Retinal pigment epithelial cell (primary cell): ENCODE measurements at regions not wholly inside any gene's neighbourhood (a gene's known extent, or its start where the extent isn't known, plus 50 kb on each side); places are given as distances from the start of the nearest gene placed in this dataset.

Source experiments
- DNase-seq: peaks from one replicate; pipeline ENCODE4 v3.0.0-alpha.2; 2010; ENCODE audit warnings: low read depth
- H3K4me3 ChIP-seq: 2 replicates; pipeline ENCODE4 v1.5.1; 2011; ENCODE audit warnings: mild to moderate bottlenecking, low read length, control low read depth, moderate library complexity
- CTCF ChIP-seq: conservative IDR thresholded peaks from 2 replicates; pipeline ENCODE4 v1.5.1; 2011; ENCODE audit warnings: low read depth, low read length, control low read depth, inconsistent platforms

- DNase-seq, result no peak
- TF ChIP-seq CTCF, result no peak
- no peak overlapping the region for H3K4me3 ChIP-seq
Measured at GRCh38 chr18:56351911-56352500, 286.4 kb downstream of the TXNL1 start.

- no peak overlapping the region for H3K4me3 ChIP-seq
- DNase-seq, result no peak
- no peak for TF ChIP-seq CTCF
Measured at GRCh38 chr18:56337507-56337906, 300.9 kb downstream of the TXNL1 start.

GRCh38 chr18:56333839-56334238 lies 304.6 kb downstream of the TXNL1 start:
- DNase-seq, result no peak
- no peak overlapping the region for H3K4me3 ChIP-seq
- no peak for TF ChIP-seq CTCF

GRCh38 chr18:56333146-56333545 lies 305.2 kb downstream of the TXNL1 start:
- no peak overlapping the region for H3K4me3 ChIP-seq
- TF ChIP-seq CTCF, result no peak
- DNase-seq, result no peak

- H3K4me3 ChIP-seq, result no peak overlapping the region
- no peak for TF ChIP-seq CTCF
- DNase-seq, result no peak
Measured at GRCh38 chr18:56332371-56332770, 306.0 kb downstream of the TXNL1 start.

GRCh38 chr18:56330366-56331110 lies 307.9 kb downstream of the TXNL1 start:
- TF ChIP-seq CTCF, result no peak
- H3K4me3 ChIP-seq, result no peak overlapping the region
- no peak for DNase-seq

GRCh38 chr18:56329536-56329935 lies 308.9 kb downstream of the TXNL1 start:
- H3K4me3 ChIP-seq, result no peak overlapping the region

More at GRCh38 chr18:56329536-56329935, 308.9 kb downstream of the TXNL1 start:
- DNase-seq, result no peak
- no peak for TF ChIP-seq CTCF
